Uterus (tissue), 2 donors: ENCODE measurements at regions not wholly inside any gene's neighbourhood (a gene's known extent, or its start where the extent isn't known, plus 50 kb on each side); places are given as distances from the start of the nearest gene placed in this dataset.

Source experiments
- CTCF ChIP-seq, 4 experiments: fragments of 200-600 bp in 2 of 4; fragments of 450-650 bp in 2 of 4; sonication (generic) in 2 of 4; IDR thresholded peaks; one replicate each; pipeline ENCODE4 v1.5.1; 2016 to 2019; ENCODE audit warnings: antibody characterized with exemption in 4 of 4, mild to moderate bottlenecking in 2 of 4, moderate library complexity in 1 of 4
- POLR2A ChIP-seq, 2 donors: fragments of 450-650 bp; IDR thresholded peaks; one replicate each; pipeline ENCODE4 v1.6.1; 2016; ENCODE audit warnings: antibody characterized with exemption in 2 of 2, mild to moderate bottlenecking in 1 of 2, moderate library complexity in 1 of 2

GRCh38 chr4:159515314-159516025 is 412.6 kb downstream of the RAPGEF2 start:
- TF ChIP-seq CTCF (IDR thresholded peaks at IDR 0.05) = no peak
- TF ChIP-seq POLR2A (IDR thresholded peaks at IDR 0.05) = no peak
